ENCODE measurements at regions not wholly inside any gene's neighbourhood (a gene's known extent, or its start where the extent isn't known, plus 50 kb on each side); places are given as distances from the start of the nearest gene placed in this dataset.

- TF ChIP-seq POLR2A (IDR thresholded peaks at IDR 0.05) = no peak
- TF ChIP-seq, protein P1, sequence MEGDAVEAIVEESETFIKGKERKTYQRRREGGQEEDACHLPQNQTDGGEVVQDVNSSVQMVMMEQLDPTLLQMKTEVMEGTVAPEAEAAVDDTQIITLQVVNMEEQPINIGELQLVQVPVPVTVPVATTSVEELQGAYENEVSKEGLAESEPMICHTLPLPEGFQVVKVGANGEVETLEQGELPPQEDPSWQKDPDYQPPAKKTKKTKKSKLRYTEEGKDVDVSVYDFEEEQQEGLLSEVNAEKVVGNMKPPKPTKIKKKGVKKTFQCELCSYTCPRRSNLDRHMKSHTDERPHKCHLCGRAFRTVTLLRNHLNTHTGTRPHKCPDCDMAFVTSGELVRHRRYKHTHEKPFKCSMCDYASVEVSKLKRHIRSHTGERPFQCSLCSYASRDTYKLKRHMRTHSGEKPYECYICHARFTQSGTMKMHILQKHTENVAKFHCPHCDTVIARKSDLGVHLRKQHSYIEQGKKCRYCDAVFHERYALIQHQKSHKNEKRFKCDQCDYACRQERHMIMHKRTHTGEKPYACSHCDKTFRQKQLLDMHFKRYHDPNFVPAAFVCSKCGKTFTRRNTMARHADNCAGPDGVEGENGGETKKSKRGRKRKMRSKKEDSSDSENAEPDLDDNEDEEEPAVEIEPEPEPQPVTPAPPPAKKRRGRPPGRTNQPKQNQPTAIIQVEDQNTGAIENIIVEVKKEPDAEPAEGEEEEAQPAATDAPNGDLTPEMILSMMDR (IDR thresholded peaks at IDR 0.05) = no peak
- H3K36me3 ChIP-seq = no peaks in the 10 kb centered on the region
Measured at GRCh38 chr5:5031665-5032064, 108.5 kb upstream of the ADAMTS16 start.

GRCh38 chr5:5037674-5038073, 102.5 kb upstream of the ADAMTS16 start:
- no peaks in the 10 kb centered on the region for H3K9me3 ChIP-seq
- H3K27me3 ChIP-seq = no peaks in the 10 kb centered on the region
- no peak overlapping the region for H3K4me3 ChIP-seq
- no peak for DNase-seq
- H3K36me3 ChIP-seq = no peaks in the 10 kb centered on the region
- H3K27ac ChIP-seq = no peak overlapping the region
- no peak for TF ChIP-seq POLR2A (IDR thresholded peaks at IDR 0.05)
- TF ChIP-seq, protein P1 (IDR thresholded peaks at IDR 0.05) = no peak
- H3K4me1 ChIP-seq = no peaks in the 10 kb centered on the region

More at GRCh38 chr5:5031665-5032064, 108.5 kb upstream of the ADAMTS16 start:
- no peaks in the 10 kb centered on the region for H3K27me3 ChIP-seq
- no peak for DNase-seq
- H3K4me3 ChIP-seq = no peak overlapping the region
- no peaks in the 10 kb centered on the region for H3K4me1 ChIP-seq
- no peak overlapping the region for H3K27ac ChIP-seq
- H3K9me3 ChIP-seq = no peaks in the 10 kb centered on the region

- H3K4me3 ChIP-seq = no peak overlapping the region
- no peaks in the 10 kb centered on the region for H3K4me1 ChIP-seq
- TF ChIP-seq, protein P1 (IDR thresholded peaks at IDR 0.05) = no peak
- no peak for TF ChIP-seq POLR2A (IDR thresholded peaks at IDR 0.05)
- no peaks in the 10 kb centered on the region for H3K36me3 ChIP-seq
- H3K9me3 ChIP-seq = no peaks in the 10 kb centered on the region
- no peaks in the 10 kb centered on the region for H3K27me3 ChIP-seq
- H3K27ac ChIP-seq = no peak overlapping the region
- DNase-seq = no peak
Measured at GRCh38 chr5:5039918-5040317, 100.2 kb upstream of the ADAMTS16 start.

- DNase-seq = no peak
- no peak overlapping the region for H3K27ac ChIP-seq
- no peaks in the 10 kb centered on the region for H3K9me3 ChIP-seq
- H3K27me3 ChIP-seq = no peaks in the 10 kb centered on the region
- no peaks in the 10 kb centered on the region for H3K4me1 ChIP-seq
- no peaks in the 10 kb centered on the region for H3K36me3 ChIP-seq
- TF ChIP-seq, protein P1 (IDR thresholded peaks at IDR 0.05) = no peak
- TF ChIP-seq POLR2A (IDR thresholded peaks at IDR 0.05) = no peak
- H3K4me3 ChIP-seq = no peak overlapping the region
Measured at GRCh38 chr5:5040712-5041111, 99.4 kb upstream of the ADAMTS16 start.

DNA sequence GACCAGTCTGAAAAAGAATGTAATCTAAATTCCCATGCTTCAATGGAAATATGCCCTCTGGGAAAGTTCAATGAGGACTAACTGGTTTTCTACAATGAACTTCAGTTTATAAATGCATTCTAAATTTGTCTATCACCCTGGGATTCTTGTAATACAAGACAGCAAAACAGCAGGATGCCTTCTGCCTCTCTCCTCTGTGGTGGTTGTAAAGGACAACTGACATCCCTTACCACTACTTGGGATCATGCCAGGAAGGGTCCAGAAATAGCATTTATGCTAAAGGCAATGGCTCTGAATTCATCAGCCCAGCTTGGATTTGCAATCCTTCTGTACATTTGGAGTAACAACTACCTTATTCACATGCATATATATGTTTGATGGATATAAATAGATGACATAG, 97.3 kb upstream of the ADAMTS16 start:
- Histone ChIP-seq H3K27me3 (no peaks in the 10 kb centered on the region), H3K9me3 (no peaks in the 10 kb centered on the region), H3K4me3 (no peak overlapping the region), H3K4me1 (no peaks in the 10 kb centered on the region), H3K36me3 (no peaks in the 10 kb centered on the region), H3K27ac (no peak overlapping the region)
- DNase-seq = no peak
- TF ChIP-seq, protein P1 (IDR thresholded peaks at IDR 0.05) = no peak
- no peak for TF ChIP-seq POLR2A (IDR thresholded peaks at IDR 0.05)

GRCh38 chr5:5043346-5043745, 96.8 kb upstream of the ADAMTS16 start:
- H3K27ac ChIP-seq = no peak overlapping the region
- H3K36me3 ChIP-seq = no peaks in the 10 kb centered on the region
- H3K4me3 ChIP-seq = no peak overlapping the region
- no peak for DNase-seq
- TF ChIP-seq, protein P1 (IDR thresholded peaks at IDR 0.05) = no peak
- TF ChIP-seq POLR2A (IDR thresholded peaks at IDR 0.05) = no peak
- H3K4me1 ChIP-seq = no peaks in the 10 kb centered on the region
- H3K9me3 ChIP-seq = no peaks in the 10 kb centered on the region
- no peaks in the 10 kb centered on the region for H3K27me3 ChIP-seq

All from Peyer's patch (tissue), 4 donors.